Activated B cell treated with CpG ODN at 0.5 μM for 24 hours (primary cell): ENCODE measurements at regions not wholly inside any gene's neighbourhood (a gene's known extent, or its start where the extent isn't known, plus 50 kb on each side); places are given as distances from the start of the nearest gene placed in this dataset.

Source experiments
- ATAC-seq: fragments of 200-7000 bp; cut with Tn5 transposase; one replicate; pipeline ENCODE4 v1.10.0; 2021; ENCODE audit warnings: low read depth, mild to moderate bottlenecking, moderate library complexity
- CTCF ChIA-PET: fragments of 350-600 bp; sonication (Branson Sonifier 250); formaldehyde crosslinking; loops from one replicate; lab custom pipeline; 2021; ENCODE audit warnings: antibody characterized with exemption; lab: Charles Lee
- POLR2A ChIA-PET: fragments of 350-600 bp; sonication (Branson Sonifier 250); formaldehyde crosslinking; loops from one replicate; lab custom pipeline; 2021; ENCODE audit warnings: antibody characterized with exemption; lab: Charles Lee
- DNase-seq: peaks from one replicate; pipeline ENCODE4 v3.0.0; 2022
- H3K27ac Mint-ChIP-seq: one replicate; pipeline ENCODE4 v1.8.0; 2020; ENCODE audit warnings: mixed read lengths
- H3K27me3 Mint-ChIP-seq: one replicate; pipeline ENCODE4 v1.8.0; 2021; ENCODE audit warnings: mixed read lengths
- H3K36me3 Mint-ChIP-seq: one replicate; pipeline ENCODE4 v1.8.0; 2021; ENCODE audit warnings: low read depth, mixed read lengths
- H3K4me1 Mint-ChIP-seq: one replicate; pipeline ENCODE4 v1.8.0; 2021; ENCODE audit warnings: mixed read lengths
- H3K4me3 Mint-ChIP-seq: one replicate; pipeline ENCODE4 v1.8.0; 2020; ENCODE audit warnings: mild to moderate bottlenecking, mixed read lengths
- H3K9me3 Mint-ChIP-seq: one replicate; pipeline ENCODE4 v1.8.0; 2020; ENCODE audit warnings: mixed read lengths
- intact Hi-C: fragments of 100-400 bp; cut with micrococcal nuclease; formaldehyde crosslinking; loops from one replicate; pipeline ENCODE4 v1.15.1; 2024
- TF ChIP-seq, protein P1 (sequence below): fragments of 200-600 bp; IDR thresholded peaks from one replicate; pipeline ENCODE4 v1.8.0; 2022; ENCODE audit warnings: antibody characterized with exemption, mild to moderate bottlenecking

DNA sequence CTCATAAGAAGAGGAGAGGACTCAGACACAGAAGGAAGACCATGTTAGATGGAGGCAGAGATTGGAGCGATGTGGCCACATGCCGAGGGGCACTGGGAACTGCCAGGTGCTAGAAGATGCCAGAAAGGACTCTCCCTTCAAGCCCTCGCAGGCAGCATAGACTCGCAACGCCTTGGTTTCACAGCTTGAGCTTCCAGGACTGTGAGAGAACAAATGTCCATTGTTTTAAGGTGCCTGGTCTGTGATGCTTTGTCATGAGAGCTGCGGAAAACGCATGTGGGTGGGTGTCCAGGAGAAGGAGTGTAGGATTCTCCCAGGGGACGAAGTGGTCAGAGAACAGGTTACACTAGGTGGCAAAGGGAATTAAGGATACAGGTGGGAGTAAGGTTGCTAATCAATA, 125.9 kb upstream of the USP29 start:
- Mint-ChIP-seq H3K36me3 (no peaks in the 10 kb centered on the region), H3K27ac (no peak overlapping the region), H3K9me3 (peaks cover 32% of the 10 kb centered on the region), H3K4me1 (no peaks in the 10 kb centered on the region), H3K4me3 (no peak overlapping the region), H3K27me3 (no peaks in the 10 kb centered on the region)
- intact Hi-C loops, result no loop called here
- ATAC-seq (no peak), DNase-seq (no peak)
- TF ChIP-seq, protein P1, sequence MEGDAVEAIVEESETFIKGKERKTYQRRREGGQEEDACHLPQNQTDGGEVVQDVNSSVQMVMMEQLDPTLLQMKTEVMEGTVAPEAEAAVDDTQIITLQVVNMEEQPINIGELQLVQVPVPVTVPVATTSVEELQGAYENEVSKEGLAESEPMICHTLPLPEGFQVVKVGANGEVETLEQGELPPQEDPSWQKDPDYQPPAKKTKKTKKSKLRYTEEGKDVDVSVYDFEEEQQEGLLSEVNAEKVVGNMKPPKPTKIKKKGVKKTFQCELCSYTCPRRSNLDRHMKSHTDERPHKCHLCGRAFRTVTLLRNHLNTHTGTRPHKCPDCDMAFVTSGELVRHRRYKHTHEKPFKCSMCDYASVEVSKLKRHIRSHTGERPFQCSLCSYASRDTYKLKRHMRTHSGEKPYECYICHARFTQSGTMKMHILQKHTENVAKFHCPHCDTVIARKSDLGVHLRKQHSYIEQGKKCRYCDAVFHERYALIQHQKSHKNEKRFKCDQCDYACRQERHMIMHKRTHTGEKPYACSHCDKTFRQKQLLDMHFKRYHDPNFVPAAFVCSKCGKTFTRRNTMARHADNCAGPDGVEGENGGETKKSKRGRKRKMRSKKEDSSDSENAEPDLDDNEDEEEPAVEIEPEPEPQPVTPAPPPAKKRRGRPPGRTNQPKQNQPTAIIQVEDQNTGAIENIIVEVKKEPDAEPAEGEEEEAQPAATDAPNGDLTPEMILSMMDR, result no peak
- ChIA-PET CTCF (no interaction called here), POLR2A (no interaction called here)

DNA sequence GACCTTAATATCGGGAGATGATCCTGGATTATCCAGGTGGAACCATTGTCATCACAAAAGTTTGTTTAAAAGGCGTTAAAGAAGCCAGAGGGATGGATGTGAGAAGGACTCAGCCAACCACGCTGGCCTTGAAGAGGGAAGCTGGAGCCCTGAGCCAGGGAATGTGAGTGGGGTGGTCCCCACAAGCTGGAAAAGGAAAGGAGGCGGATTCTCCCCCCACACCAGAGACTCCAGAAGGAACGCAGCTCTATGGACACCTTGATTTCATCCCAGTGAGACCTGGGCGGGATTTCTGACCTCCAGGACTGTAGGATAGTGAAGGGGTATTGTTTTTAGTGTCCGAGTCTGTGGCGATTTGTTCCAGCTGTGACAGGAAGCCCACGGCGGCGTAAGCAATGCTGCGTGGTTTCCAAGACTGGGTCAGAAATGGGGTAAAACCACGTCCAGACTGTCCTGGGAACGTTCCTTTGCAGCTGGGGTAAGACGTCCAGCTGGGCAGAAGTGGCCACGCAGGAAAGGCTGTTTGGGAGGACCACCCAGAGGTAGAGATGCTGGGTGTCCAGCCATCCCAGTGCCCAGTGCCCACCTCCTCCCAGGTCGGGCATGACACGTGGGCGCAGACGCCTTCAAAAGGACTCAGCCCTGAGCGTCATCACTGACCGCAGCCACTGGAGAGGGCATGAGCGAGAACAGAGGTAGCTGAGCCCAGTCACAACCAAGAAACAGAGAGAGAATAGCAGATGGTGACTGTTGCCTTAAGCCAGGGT, 125.4 kb upstream of the USP29 start:
- ChIA-PET CTCF (no interaction called here), POLR2A (no interaction called here)
- DNase-seq (no peak), ATAC-seq (no peak)
- Mint-ChIP-seq H3K27ac (no peak overlapping the region), H3K9me3 (peaks cover 31% of the 10 kb centered on the region), H3K36me3 (no peaks in the 10 kb centered on the region), H3K4me1 (no peaks in the 10 kb centered on the region), H3K4me3 (no peak overlapping the region), H3K27me3 (no peaks in the 10 kb centered on the region)
- intact Hi-C loops, result no loop called here
- TF ChIP-seq, protein P1, result no peak

DNA sequence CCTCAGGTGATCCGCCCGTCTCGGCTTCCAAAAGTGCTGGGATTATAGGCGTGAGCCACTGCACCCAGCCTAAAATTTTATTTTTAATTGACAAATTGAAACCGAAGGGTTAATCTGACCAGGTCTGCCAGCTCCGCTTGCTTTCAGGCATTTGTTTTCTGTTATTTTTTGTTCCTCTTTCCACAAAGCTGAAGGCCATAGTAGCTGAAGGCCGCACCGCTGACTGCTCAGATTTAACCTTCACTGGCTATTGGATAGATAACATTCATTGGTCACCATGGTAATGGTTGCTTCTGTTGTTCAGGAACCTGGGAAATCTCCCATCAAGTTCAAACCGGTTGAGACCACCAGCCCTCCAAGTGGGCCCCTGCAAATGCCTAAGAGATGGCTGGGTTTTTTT, 124.5 kb upstream of the USP29 start:
- intact Hi-C loops, result no loop called here
- H3K27me3 Mint-ChIP-seq, result no peaks in the 10 kb centered on the region
- H3K4me1 Mint-ChIP-seq, result no peaks in the 10 kb centered on the region
- DNase-seq (no peak), ATAC-seq (no peak)
- TF ChIP-seq, protein P1, result no peak
- no peak overlapping the region for H3K4me3 Mint-ChIP-seq
- H3K27ac Mint-ChIP-seq, result no peak overlapping the region
- peaks cover 23% of the 10 kb centered on the region for H3K9me3 Mint-ChIP-seq
- ChIA-PET POLR2A (no interaction called here), CTCF (no interaction called here)
- H3K36me3 Mint-ChIP-seq, result no peaks in the 10 kb centered on the region

DNA sequence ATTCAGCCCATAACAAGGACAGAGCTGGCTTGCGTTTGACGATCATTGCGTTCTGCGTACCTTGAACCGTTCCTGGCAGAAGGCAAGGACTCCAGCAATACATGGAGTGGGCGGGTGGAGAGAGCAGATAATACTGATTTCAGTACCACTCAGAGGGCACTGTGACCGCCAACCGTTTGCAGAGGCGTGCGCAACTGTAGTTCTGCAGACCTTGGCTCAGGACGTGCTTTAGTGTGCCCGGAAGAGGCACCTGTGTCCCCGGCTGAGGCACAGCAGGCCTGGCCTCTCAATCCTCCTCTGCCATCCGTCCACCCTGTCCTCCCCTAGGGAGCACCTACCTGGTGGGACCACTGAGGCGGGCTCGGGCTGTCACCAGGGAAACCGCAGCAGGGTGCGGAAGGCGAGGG, 117.6 kb upstream of the USP29 start:
- peaks cover 20% of the 10 kb centered on the region for H3K9me3 Mint-ChIP-seq
- TF ChIP-seq, protein P1, result no peak
- no peaks in the 10 kb centered on the region for H3K4me1 Mint-ChIP-seq
- DNase-seq, result no peak
- CTCF ChIA-PET, result no interaction called here
- no peak overlapping the region for H3K4me3 Mint-ChIP-seq
- intact Hi-C loops, result no loop called here
- POLR2A ChIA-PET, result no interaction called here
- H3K27ac Mint-ChIP-seq, result no peak overlapping the region
- no peak for ATAC-seq
- H3K36me3 Mint-ChIP-seq, result no peaks in the 10 kb centered on the region
- no peaks in the 10 kb centered on the region for H3K27me3 Mint-ChIP-seq

DNA sequence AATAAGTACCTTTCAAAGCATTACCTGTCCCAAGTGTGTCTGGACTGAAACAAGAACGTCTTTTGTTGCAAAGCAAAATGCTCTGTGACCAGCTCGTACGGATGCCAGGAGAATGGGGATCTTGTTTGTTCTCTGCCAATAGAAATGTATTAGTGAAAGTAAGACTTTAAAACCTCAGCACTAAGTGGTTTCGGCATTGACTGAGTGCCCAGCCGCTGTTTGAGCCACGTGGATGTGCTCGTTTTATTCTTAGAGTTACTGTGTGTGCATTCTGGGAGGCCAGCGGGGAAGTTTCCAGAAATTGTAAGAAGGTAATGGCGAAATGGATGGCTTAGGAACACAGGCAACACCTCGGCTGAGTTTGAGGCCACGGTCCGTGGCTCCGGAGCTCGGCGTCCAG, 117.1 kb upstream of the USP29 start:
- H3K4me1 Mint-ChIP-seq, result no peaks in the 10 kb centered on the region
- CTCF ChIA-PET, result no interaction called here
- no peaks in the 10 kb centered on the region for H3K27me3 Mint-ChIP-seq
- TF ChIP-seq, protein P1, result no peak
- intact Hi-C loops, result no loop called here
- no peaks in the 10 kb centered on the region for H3K36me3 Mint-ChIP-seq
- POLR2A ChIA-PET, result no interaction called here
- no peak overlapping the region for H3K4me3 Mint-ChIP-seq
- H3K9me3 Mint-ChIP-seq, result peaks cover 25% of the 10 kb centered on the region
- DNase-seq (no peak), ATAC-seq (no peak)
- no peak overlapping the region for H3K27ac Mint-ChIP-seq
